GM12874 (cell line): ENCODE measurements at regions not wholly inside any gene's neighbourhood (a gene's known extent, or its start where the extent isn't known, plus 50 kb on each side); places are given as distances from the start of the nearest gene placed in this dataset.

Experiments
- CTCF ChIP-seq: IDR thresholded peaks from 2 replicates; pipeline ENCODE4 v1.5.1; 2011; ENCODE audit warnings: low read depth, mild to moderate bottlenecking, control low read depth, low read length, moderate library complexity; ENCODE audit not compliant: insufficient read depth

- TF ChIP-seq CTCF: no peak
These were observed 140.0 kb upstream of the HCCS start for GRCh38 chrX:10971176-10971575.

GRCh38 chrX:10971759-10972158, 139.4 kb upstream of the HCCS start:
- no peak for TF ChIP-seq CTCF

- no peak for TF ChIP-seq CTCF
These were observed 138.4 kb upstream of the HCCS start for GRCh38 chrX:10972706-10973105.

GRCh38 chrX:10974920-10975319, 136.2 kb upstream of the HCCS start:
- no peak for TF ChIP-seq CTCF

GRCh38 chrX:10979956-10980355, 131.2 kb upstream of the HCCS start:
- no peak for TF ChIP-seq CTCF

GRCh38 chrX:10981506-10981905, 129.6 kb upstream of the HCCS start:
- no peak for TF ChIP-seq CTCF

GRCh38 chrX:10983526-10983925, 127.6 kb upstream of the HCCS start:
- TF ChIP-seq CTCF: no peak

- TF ChIP-seq CTCF: no peak
These were observed 126.9 kb upstream of the HCCS start for GRCh38 chrX:10984213-10984612.
